H9 (cell line): ENCODE measurements at regions not wholly inside any gene's neighbourhood (a gene's known extent, or its start where the extent isn't known, plus 50 kb on each side); places are given as distances from the start of the nearest gene placed in this dataset.

ENCODE experiments used
- DNase-seq: peaks from one replicate; pipeline ENCODE4 v3.0.0-alpha.2; 2017
- H2AFZ ChIP-seq: one replicate; pipeline ENCODE4 v1.6.1; 2013; ENCODE audit warnings: mild to moderate bottlenecking, low read length, control low read depth, moderate library complexity
- H2AK5ac ChIP-seq: 2 replicates; pipeline ENCODE4 v1.6.1; 2013; ENCODE audit warnings: low read length, control low read depth, mixed read lengths; ENCODE audit not compliant: insufficient read length
- H2BK120ac ChIP-seq: one replicate; pipeline ENCODE4 v1.6.1; 2013; ENCODE audit warnings: low read depth, mild to moderate bottlenecking, low read length, control low read depth, inconsistent platforms; ENCODE audit not compliant: poor library complexity, severe bottlenecking
- H2BK12ac ChIP-seq: 2 replicates; pipeline ENCODE4 v1.6.1; 2013; ENCODE audit warnings: low read length, control low read depth, mixed read lengths, low read depth; ENCODE audit not compliant: insufficient read length
- H2BK15ac ChIP-seq: 2 replicates; pipeline ENCODE4 v1.6.1; 2013; ENCODE audit warnings: low read depth, low read length, control low read depth
- H2BK20ac ChIP-seq: one replicate; pipeline ENCODE4 v1.6.1; 2013; ENCODE audit warnings: low read depth, mild to moderate bottlenecking, low read length, control low read depth, inconsistent platforms; ENCODE audit not compliant: poor library complexity, severe bottlenecking
- H2BK5ac ChIP-seq: 2 replicates; pipeline ENCODE4 v1.6.1; 2013; ENCODE audit warnings: low read length, control low read depth, mixed read lengths; ENCODE audit not compliant: insufficient read length
- H3K14ac ChIP-seq: 2 replicates; pipeline ENCODE4 v1.6.1; 2013; ENCODE audit warnings: low read length, control low read depth; ENCODE audit not compliant: insufficient read depth
- H3K18ac ChIP-seq: 2 replicates; pipeline ENCODE4 v1.6.1; 2013; ENCODE audit warnings: low read depth, mild to moderate bottlenecking, mixed read lengths, low read length, control low read depth; ENCODE audit not compliant: insufficient read length
- H3K23ac ChIP-seq: 2 replicates; pipeline ENCODE4 v1.6.1; 2013; ENCODE audit warnings: low read length, control low read depth, mixed read lengths, low read depth; ENCODE audit not compliant: insufficient read length
- H3K23me2 ChIP-seq: 2 replicates; pipeline ENCODE4 v1.6.1; 2013; ENCODE audit warnings: low read depth, mild to moderate bottlenecking, mixed read lengths, low read length, control low read depth; ENCODE audit not compliant: insufficient read length, poor library complexity, severe bottlenecking
- H3K27ac ChIP-seq: 2 replicates; pipeline ENCODE4 v1.5.1; 2013; ENCODE audit warnings: low read length, control low read depth, mixed read lengths, low read depth; ENCODE audit not compliant: insufficient read length
- H3K27me3 ChIP-seq: 2 replicates; pipeline ENCODE4 v1.6.1; 2013; ENCODE audit warnings: low read length, control low read depth, inconsistent platforms; ENCODE audit not compliant: insufficient read depth
- H3K4ac ChIP-seq: 2 replicates; pipeline ENCODE4 v1.6.1; 2013; ENCODE audit warnings: low read depth, mild to moderate bottlenecking, control low read depth, inconsistent platforms, low read length, moderate library complexity
- H3K4me1 ChIP-seq: 2 replicates; pipeline ENCODE4 v1.6.1; 2013; ENCODE audit warnings: low read length, control low read depth, inconsistent platforms; ENCODE audit not compliant: insufficient read depth
- H3K4me2 ChIP-seq: 2 replicates; pipeline ENCODE4 v1.6.1; 2013; ENCODE audit warnings: low read length, control low read depth, mixed read lengths; ENCODE audit not compliant: insufficient read length, insufficient read depth
- H3K56ac ChIP-seq: 2 replicates; pipeline ENCODE4 v1.6.1; 2013; ENCODE audit warnings: low read depth, mild to moderate bottlenecking, mixed read lengths, low read length, control low read depth; ENCODE audit not compliant: insufficient read length
- H3K79me1 ChIP-seq: 2 replicates; pipeline ENCODE4 v1.6.1; 2013; ENCODE audit warnings: low read depth, mild to moderate bottlenecking, moderate library complexity, low read length, control low read depth, inconsistent platforms; ENCODE audit not compliant: insufficient read depth, poor library complexity, severe bottlenecking
- H3K79me2 ChIP-seq: 2 replicates; pipeline ENCODE4 v1.6.1; 2013; ENCODE audit warnings: low read length, control low read depth, inconsistent platforms; ENCODE audit not compliant: insufficient read depth
- H3K9ac ChIP-seq: 2 replicates; pipeline ENCODE4 v1.6.1; 2013; ENCODE audit warnings: low read length, control low read depth, mixed read lengths; ENCODE audit not compliant: insufficient read length; ENCODE audit errors: extremely low read depth
- H3K9me3 ChIP-seq: one replicate; pipeline ENCODE4 v1.6.1; 2013; ENCODE audit warnings: low read depth, low read length, inconsistent platforms; ENCODE audit not compliant: control insufficient read depth
- H3T11ph ChIP-seq: one replicate; pipeline ENCODE4 v1.6.1; 2013; ENCODE audit warnings: mild to moderate bottlenecking, low read length, control low read depth, inconsistent platforms
- H4K20me1 ChIP-seq: one replicate; pipeline ENCODE4 v1.6.1; 2013; ENCODE audit not compliant: control insufficient read depth, insufficient read length, insufficient read depth
- H4K5ac ChIP-seq: 2 replicates; pipeline ENCODE4 v1.6.1; 2013; ENCODE audit warnings: low read depth, mild to moderate bottlenecking, mixed read lengths, low read length, control low read depth; ENCODE audit not compliant: insufficient read length
- H4K8ac ChIP-seq: replicated peaks from 2 replicates; pipeline ENCODE4 v1.6.1; 2013; ENCODE audit warnings: low read length, control low read depth, mixed read lengths, low read depth; ENCODE audit not compliant: insufficient read length
- H4K91ac ChIP-seq: 2 replicates; pipeline ENCODE4 v1.6.1; 2013; ENCODE audit warnings: low read depth, mild to moderate bottlenecking, moderate library complexity, mixed read lengths, low read length, control low read depth; ENCODE audit not compliant: insufficient read length
- H3K27ac Mint-ChIP-seq, 3 experiments: 2 replicates in 2 of 3; 3 replicates in 1 of 3; pipeline ENCODE4 v1.8.0; 2020 to 2021; ENCODE audit warnings: mixed read lengths in 3 of 3, mild to moderate bottlenecking in 1 of 3, moderate library complexity in 1 of 3
- H3K27me3 Mint-ChIP-seq: 2 replicates; pipeline ENCODE4 v1.8.0; 2021; ENCODE audit warnings: low read depth, mild to moderate bottlenecking, moderate library complexity, mixed read lengths
- H3K36me3 Mint-ChIP-seq, 3 experiments: 2 replicates in 2 of 3; 3 replicates in 1 of 3; pipeline ENCODE4 v1.8.0; 2020 to 2021; ENCODE audit warnings: low read depth in 3 of 3, mixed read lengths in 3 of 3; ENCODE audit not compliant: insufficient read depth in 1 of 3
- H3K4me1 Mint-ChIP-seq, 2 experiments: 2 replicates each; pipeline ENCODE4 v1.8.0; 2020; ENCODE audit warnings: mixed read lengths in 2 of 2
- H3K4me3 Mint-ChIP-seq, 2 experiments: 2 replicates in 1 of 2; 3 replicates in 1 of 2; pipeline ENCODE4 v1.8.0; 2020 to 2021; ENCODE audit warnings: mild to moderate bottlenecking in 2 of 2, mixed read lengths in 2 of 2, moderate library complexity in 1 of 2
- H3K9me3 Mint-ChIP-seq, 2 experiments: 2 replicates in 1 of 2; 3 replicates in 1 of 2; pipeline ENCODE4 v1.8.0; 2020; ENCODE audit warnings: mild to moderate bottlenecking in 2 of 2, mixed read lengths in 2 of 2, moderate library complexity in 1 of 2
- WGBS: extraction: QIAGEN DNeasy Blood & Tissue Kit; methylation state at CpG from one replicate; pipeline ENCODE4 v1.1.7; 2013; ENCODE audit warnings: missing lambda C conversion rate, low lambda C conversion rate, mixed read lengths; ENCODE audit not compliant: insufficient read length; ENCODE audit errors: extremely low coverage; 5-methylcytosine and 5-hydroxymethylcytosine counted together
- TF ChIP-seq, protein P1 (sequence below): fragments of 200-600 bp; sonication (generic); conservative IDR thresholded peaks from 3 replicates; pipeline ENCODE4 v1.8.0; 2021; ENCODE audit warnings: antibody characterized with exemption, mild to moderate bottlenecking

DNA sequence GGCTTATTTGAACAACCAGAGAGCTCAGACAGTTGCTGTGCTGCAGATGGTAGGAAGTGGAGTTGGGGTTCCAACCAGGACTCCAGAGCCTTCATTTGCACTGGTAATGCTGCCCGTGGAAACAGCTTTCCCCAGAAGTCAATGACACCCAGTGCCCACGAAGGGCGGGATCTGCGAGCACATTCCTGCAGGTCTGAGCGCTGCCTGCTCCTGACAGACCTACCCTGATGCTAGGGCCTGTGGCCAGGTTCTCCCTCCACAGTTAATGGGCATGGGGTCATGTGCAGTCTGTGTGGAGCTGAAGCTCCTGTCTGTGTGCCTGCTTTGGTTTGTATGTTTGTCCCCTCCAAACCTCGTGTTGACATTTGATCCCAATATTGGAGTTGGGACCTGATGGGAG lies 299.0 kb upstream of the HS6ST1 start:
- no peaks in the 10 kb centered on the region for H3K79me1 ChIP-seq

More for the DNA sequence above, 299.0 kb upstream of the HS6ST1 start:
- H3K79me2 ChIP-seq = no peaks in the 10 kb centered on the region
- H3K27ac Mint-ChIP-seq = no peak overlapping the region
- no peak overlapping the region for H3K56ac ChIP-seq
- H3K9me3 Mint-ChIP-seq = peaks cover 14 to 15% of the 10 kb centered on the region in 2 experiments
- H3K9ac ChIP-seq = no peak overlapping the region
- H4K8ac ChIP-seq = no peak overlapping the region
- H3K4me1 ChIP-seq = no peaks in the 10 kb centered on the region
- no peaks in the 10 kb centered on the region for H4K20me1 ChIP-seq
- no peak overlapping the region for H3T11ph ChIP-seq
- H3K14ac ChIP-seq = no peak overlapping the region
- DNase-seq = no peak
- H3K4me3 Mint-ChIP-seq = no peak overlapping the region
- peaks cover 5% of the 10 kb centered on the region for H3K9me3 ChIP-seq
- peaks cover 2% of the 10 kb centered on the region; the same call in 1 of the 2 replicates for H3K27me3 Mint-ChIP-seq
- H3K27me3 ChIP-seq = no peaks in the 10 kb centered on the region
- no peak overlapping the region for H2AFZ ChIP-seq
- H2AK5ac ChIP-seq = no peak overlapping the region
- no peak overlapping the region for H3K23ac ChIP-seq
- no peak overlapping the region for H4K5ac ChIP-seq
- TF ChIP-seq, protein P1, sequence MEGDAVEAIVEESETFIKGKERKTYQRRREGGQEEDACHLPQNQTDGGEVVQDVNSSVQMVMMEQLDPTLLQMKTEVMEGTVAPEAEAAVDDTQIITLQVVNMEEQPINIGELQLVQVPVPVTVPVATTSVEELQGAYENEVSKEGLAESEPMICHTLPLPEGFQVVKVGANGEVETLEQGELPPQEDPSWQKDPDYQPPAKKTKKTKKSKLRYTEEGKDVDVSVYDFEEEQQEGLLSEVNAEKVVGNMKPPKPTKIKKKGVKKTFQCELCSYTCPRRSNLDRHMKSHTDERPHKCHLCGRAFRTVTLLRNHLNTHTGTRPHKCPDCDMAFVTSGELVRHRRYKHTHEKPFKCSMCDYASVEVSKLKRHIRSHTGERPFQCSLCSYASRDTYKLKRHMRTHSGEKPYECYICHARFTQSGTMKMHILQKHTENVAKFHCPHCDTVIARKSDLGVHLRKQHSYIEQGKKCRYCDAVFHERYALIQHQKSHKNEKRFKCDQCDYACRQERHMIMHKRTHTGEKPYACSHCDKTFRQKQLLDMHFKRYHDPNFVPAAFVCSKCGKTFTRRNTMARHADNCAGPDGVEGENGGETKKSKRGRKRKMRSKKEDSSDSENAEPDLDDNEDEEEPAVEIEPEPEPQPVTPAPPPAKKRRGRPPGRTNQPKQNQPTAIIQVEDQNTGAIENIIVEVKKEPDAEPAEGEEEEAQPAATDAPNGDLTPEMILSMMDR = no peak
- no CpG with 5 or more reads among the region's 6 CpGs for WGBS
- H2BK20ac ChIP-seq = no peak overlapping the region
- no peak overlapping the region for H4K91ac ChIP-seq
- H3K27ac ChIP-seq = no peak overlapping the region
- no peak overlapping the region for H3K4me2 ChIP-seq
- peaks cover 4 to 11% (median 5%) of the 10 kb centered on the region in 3 experiments for H3K36me3 Mint-ChIP-seq
- no peak overlapping the region for H3K18ac ChIP-seq
- H3K4ac ChIP-seq = no peak overlapping the region
- H2BK15ac ChIP-seq = no peak overlapping the region
- H2BK12ac ChIP-seq = no peak overlapping the region
- H2BK120ac ChIP-seq = no peak overlapping the region
- no peaks in the 10 kb centered on the region for H3K23me2 ChIP-seq
- H2BK5ac ChIP-seq = no peak overlapping the region
- H3K4me1 Mint-ChIP-seq = peaks cover 2% of the 10 kb centered on the region in 2 experiments; a peak in 2 of 4 replicates
